Effector memory CD4-positive, alpha-beta T cell (primary cell): ENCODE measurements at regions not wholly inside any gene's neighbourhood (a gene's known extent, or its start where the extent isn't known, plus 50 kb on each side); places are given as distances from the start of the nearest gene placed in this dataset.

Source experiments
- DNase-seq, 3 donors: peaks; one replicate each; pipeline ENCODE4 v3.0.0-alpha.2; 2020
- H3K27ac ChIP-seq: 2 replicates; pipeline ENCODE4 v1.7.0; 2013; ENCODE audit warnings: mild to moderate bottlenecking, low read length, moderate library complexity; ENCODE audit not compliant: insufficient read depth, poor library complexity, severe bottlenecking
- H3K27me3 ChIP-seq: replicated peaks from 2 replicates; pipeline ENCODE4 v1.7.0; 2013; ENCODE audit warnings: mild to moderate bottlenecking, low read length; ENCODE audit not compliant: insufficient read depth, control insufficient read depth, poor library complexity, severe bottlenecking
- H3K36me3 ChIP-seq: 2 replicates; pipeline ENCODE4 v1.7.0; 2013; ENCODE audit warnings: mild to moderate bottlenecking, low read length, moderate library complexity; ENCODE audit not compliant: control insufficient read depth, insufficient read depth
- H3K4me1 ChIP-seq: 2 replicates; pipeline ENCODE4 v1.7.0; 2013; ENCODE audit warnings: low read length, mild to moderate bottlenecking; ENCODE audit not compliant: control insufficient read depth, insufficient read depth, poor library complexity, severe bottlenecking
- H3K4me3 ChIP-seq: 2 replicates; pipeline ENCODE4 v1.7.0; 2013; ENCODE audit warnings: low read length, low read depth, mild to moderate bottlenecking; ENCODE audit not compliant: insufficient read depth, poor library complexity, severe bottlenecking
- H3K9me3 ChIP-seq: 2 replicates; pipeline ENCODE4 v1.7.0; 2013; ENCODE audit warnings: mild to moderate bottlenecking, low read length, moderate library complexity; ENCODE audit not compliant: control insufficient read depth

DNA sequence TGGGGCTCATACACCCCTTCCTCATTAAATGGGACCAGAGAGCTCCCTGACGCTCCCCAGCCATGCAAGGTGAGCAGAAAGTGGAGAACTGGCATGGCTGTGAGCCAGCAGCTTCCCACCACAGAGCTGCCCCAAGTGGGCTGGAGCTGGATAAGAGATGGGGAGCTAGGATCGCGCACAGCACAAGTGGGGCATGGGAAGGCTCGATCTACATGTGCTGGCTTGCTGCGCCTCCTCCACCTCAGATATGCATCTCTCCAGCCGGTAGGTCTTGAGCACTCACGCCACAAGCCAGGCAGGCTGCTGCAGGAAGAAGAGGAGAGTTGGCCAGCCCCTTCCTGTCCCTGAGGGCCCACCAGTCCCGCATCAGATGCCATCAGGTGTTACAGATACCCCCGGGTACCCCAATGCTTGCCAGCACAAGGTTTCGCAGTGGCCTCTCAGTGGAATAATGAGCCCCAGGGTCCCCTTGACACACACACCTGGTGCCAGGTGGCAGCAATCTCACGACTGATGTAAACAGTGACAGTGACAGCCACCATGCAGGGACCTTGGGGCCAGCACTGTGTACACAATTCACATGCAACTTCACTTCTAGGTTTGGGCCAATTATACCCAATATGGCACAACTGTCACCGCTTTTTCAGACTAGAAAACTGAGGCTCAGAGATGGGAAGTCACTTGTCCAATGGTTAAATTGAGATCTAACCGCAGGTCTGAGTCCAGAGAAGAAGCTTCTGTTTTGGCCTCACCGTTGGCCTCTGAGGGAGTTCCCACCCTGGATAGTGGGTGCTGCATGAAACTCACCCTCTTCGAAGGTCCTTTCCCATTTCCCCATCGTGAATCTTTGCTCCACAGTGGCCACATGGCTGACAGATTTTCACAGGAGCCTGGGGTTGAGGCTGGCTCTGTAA, 79.3 kb downstream of the OAT start:
- H3K27ac ChIP-seq: no peak overlapping the region
- no peak for DNase-seq
- H3K36me3 ChIP-seq: no peaks in the 10 kb centered on the region

GRCh38 chr10:124338276-124338925, 80.3 kb downstream of the OAT start:
- no peak for DNase-seq
- Histone ChIP-seq H3K27me3 (no peaks in the 10 kb centered on the region), H3K36me3 (no peaks in the 10 kb centered on the region), H3K4me1 (no peaks in the 10 kb centered on the region), H3K4me3 (no peak overlapping the region), H3K9me3 (no peaks in the 10 kb centered on the region), H3K27ac (no peak overlapping the region)

More for the DNA sequence above, 79.3 kb downstream of the OAT start:
- no peak overlapping the region for H3K4me3 ChIP-seq
- no peaks in the 10 kb centered on the region for H3K4me1 ChIP-seq
- no peaks in the 10 kb centered on the region for H3K9me3 ChIP-seq
- no peaks in the 10 kb centered on the region for H3K27me3 ChIP-seq

GRCh38 chr10:124336186-124336585, 82.5 kb downstream of the OAT start:
- H3K4me1 ChIP-seq: no peaks in the 10 kb centered on the region
- no peaks in the 10 kb centered on the region for H3K9me3 ChIP-seq
- no peak for DNase-seq
- no peaks in the 10 kb centered on the region for H3K27me3 ChIP-seq
- H3K27ac ChIP-seq: no peak overlapping the region
- H3K4me3 ChIP-seq: no peak overlapping the region
- H3K36me3 ChIP-seq: no peaks in the 10 kb centered on the region

GRCh38 chr10:124333931-124334330, 84.8 kb downstream of the OAT start:
- no peaks in the 10 kb centered on the region for H3K27me3 ChIP-seq
- no peak for DNase-seq
- H3K27ac ChIP-seq: no peak overlapping the region
- H3K36me3 ChIP-seq: no peaks in the 10 kb centered on the region
- no peak overlapping the region for H3K4me3 ChIP-seq
- H3K9me3 ChIP-seq: no peaks in the 10 kb centered on the region
- H3K4me1 ChIP-seq: no peaks in the 10 kb centered on the region

GRCh38 chr10:124332426-124332825, 86.3 kb downstream of the OAT start:
- Histone ChIP-seq H3K27me3 (no peaks in the 10 kb centered on the region), H3K9me3 (no peaks in the 10 kb centered on the region), H3K36me3 (no peaks in the 10 kb centered on the region), H3K4me3 (no peak overlapping the region), H3K27ac (no peak overlapping the region), H3K4me1 (no peaks in the 10 kb centered on the region)
- DNase-seq: no peak

- H3K4me1 ChIP-seq: no peaks in the 10 kb centered on the region
- H3K36me3 ChIP-seq: no peaks in the 10 kb centered on the region
- H3K27ac ChIP-seq: no peak overlapping the region
- no peaks in the 10 kb centered on the region for H3K9me3 ChIP-seq
- no peaks in the 10 kb centered on the region for H3K27me3 ChIP-seq
- H3K4me3 ChIP-seq: no peak overlapping the region
- no peak for DNase-seq
Measured at GRCh38 chr10:124329941-124330340, 88.8 kb downstream of the OAT start.

DNA sequence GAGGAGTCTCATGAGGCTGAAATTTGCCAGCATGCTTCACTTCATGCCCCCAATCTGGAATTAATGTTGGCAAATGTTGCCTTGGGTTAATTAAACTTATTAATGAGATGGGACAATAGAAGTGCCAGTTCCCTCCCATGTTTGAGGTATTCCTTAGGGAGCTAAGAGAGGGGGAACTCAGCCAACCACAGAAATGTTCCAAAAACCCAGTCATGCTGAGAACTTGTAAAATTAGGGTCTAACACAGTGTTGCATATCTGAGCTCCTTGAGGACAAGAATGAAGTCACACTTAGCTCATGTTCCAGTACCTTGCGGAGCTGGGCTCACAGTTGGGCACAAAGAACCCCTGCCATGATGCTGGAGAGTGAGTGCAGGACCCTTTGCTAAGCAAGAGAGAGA, 89.4 kb downstream of the OAT start:
- Histone ChIP-seq H3K27ac (no peak overlapping the region), H3K27me3 (no peaks in the 10 kb centered on the region), H3K9me3 (no peaks in the 10 kb centered on the region), H3K4me1 (no peaks in the 10 kb centered on the region), H3K36me3 (no peaks in the 10 kb centered on the region), H3K4me3 (no peak overlapping the region)
- DNase-seq: no peak

DNA sequence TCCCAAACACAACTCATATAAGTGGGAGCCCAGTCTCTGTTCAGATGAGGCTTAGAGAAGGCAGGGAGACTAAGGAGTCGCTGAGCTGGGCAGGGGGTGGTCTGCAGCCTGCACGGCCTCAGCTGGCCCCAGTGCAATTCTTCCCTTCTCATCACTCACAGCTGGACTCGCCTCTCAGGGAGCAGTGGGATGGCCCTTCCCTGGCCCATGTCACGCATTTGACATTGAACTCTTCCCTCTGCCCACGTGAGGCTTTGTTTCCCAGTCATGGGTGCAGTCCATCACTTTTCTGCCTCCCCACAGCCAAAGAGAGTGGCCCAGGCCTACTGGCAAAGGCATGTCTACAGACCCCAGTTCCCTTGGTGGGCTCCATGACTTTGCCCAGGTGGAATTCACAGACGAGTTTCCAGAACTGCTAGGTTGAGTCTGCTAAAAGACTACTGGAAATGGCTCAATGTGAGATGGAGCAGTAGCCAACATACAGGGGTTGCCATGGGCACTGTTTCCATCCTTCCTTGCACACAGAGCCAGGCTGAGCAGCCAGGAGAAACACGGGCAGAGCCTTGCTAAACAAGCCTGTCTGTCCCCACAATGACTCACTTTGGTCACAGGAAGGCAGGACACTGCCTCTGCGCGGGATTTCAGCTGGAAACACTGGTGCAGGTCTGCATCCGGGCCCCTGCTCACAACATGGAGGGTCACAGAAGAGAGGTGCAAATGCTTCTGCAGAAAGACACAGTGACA, 90.1 kb downstream of the OAT start:
- no peak for DNase-seq
- H3K9me3 ChIP-seq: no peaks in the 10 kb centered on the region
- no peak overlapping the region for H3K4me3 ChIP-seq
- no peaks in the 10 kb centered on the region for H3K4me1 ChIP-seq
- no peak overlapping the region for H3K27ac ChIP-seq
- no peaks in the 10 kb centered on the region for H3K36me3 ChIP-seq
- no peaks in the 10 kb centered on the region for H3K27me3 ChIP-seq

- no peaks in the 10 kb centered on the region for H3K36me3 ChIP-seq
- H3K9me3 ChIP-seq: no peaks in the 10 kb centered on the region
- DNase-seq: no peak
- no peaks in the 10 kb centered on the region for H3K4me1 ChIP-seq
- H3K27me3 ChIP-seq: no peaks in the 10 kb centered on the region
- no peak overlapping the region for H3K27ac ChIP-seq
- H3K4me3 ChIP-seq: no peak overlapping the region
Measured at GRCh38 chr10:124325998-124326636, 92.6 kb downstream of the OAT start.
